Keratinocyte (primary cell): ENCODE measurements at regions not wholly inside any gene's neighbourhood (a gene's known extent, or its start where the extent isn't known, plus 50 kb on each side); places are given as distances from the start of the nearest gene placed in this dataset.

Experiments
- DNase-seq: peaks from one replicate; pipeline ENCODE4 v3.0.0-alpha.2; 2011; ENCODE audit warnings: low read depth, missing footprints, low spot score
- FAIRE-seq: peaks from 2 replicates; lab custom pipeline; 2011; peaks lifted over from hg19 to GRCh38; lab: Jason Lieb, UNC
- H2AFZ ChIP-seq: 2 replicates; pipeline ENCODE4 v1.6.0; 2012; ENCODE audit warnings: low read length, control low read depth, inconsistent platforms; ENCODE audit not compliant: control insufficient read depth
- H3K27ac ChIP-seq: 2 replicates; pipeline ENCODE4 v1.5.1; 2011; ENCODE audit warnings: low read length; ENCODE audit not compliant: control insufficient read depth, insufficient read depth
- H3K27me3 ChIP-seq: 3 replicates; pipeline ENCODE4 v1.6.0; 2011; ENCODE audit warnings: low read length; ENCODE audit not compliant: control insufficient read depth, insufficient read depth; ENCODE audit errors: extremely low read depth
- H3K36me3 ChIP-seq, 2 experiments: 2 replicates in 1 of 2; 3 replicates in 1 of 2; pipeline ENCODE4 v1.5.1; 2011; ENCODE audit warnings: low read length in 2 of 2, mild to moderate bottlenecking in 1 of 2; ENCODE audit not compliant: control insufficient read depth in 2 of 2, insufficient read depth in 2 of 2; ENCODE audit errors: extremely low read depth in 1 of 2
- H3K4me1 ChIP-seq: 3 replicates; pipeline ENCODE4 v1.5.1; 2011; ENCODE audit warnings: low read length; ENCODE audit not compliant: control insufficient read depth, insufficient read depth; ENCODE audit errors: extremely low read depth
- H3K4me2 ChIP-seq: 3 replicates; pipeline ENCODE4 v1.6.0; 2011; ENCODE audit warnings: low read depth, low read length; ENCODE audit not compliant: control insufficient read depth, insufficient read depth; ENCODE audit errors: extremely low read depth
- H3K4me3 ChIP-seq, 3 experiments: fragments of 200-600 bp in 1 of 3; sonication (generic) in 1 of 3; 2 replicates in 2 of 3; 3 replicates in 1 of 3; pipeline ENCODE4 v1.5.1; 2011 to 2016; ENCODE audit warnings: low read length in 3 of 3, mild to moderate bottlenecking in 3 of 3, control low read depth in 2 of 3, inconsistent platforms in 1 of 3, low read depth in 1 of 3, mixed read lengths in 1 of 3, mixed run types in 1 of 3, moderate library complexity in 1 of 3; ENCODE audit not compliant: control insufficient read depth in 2 of 3, insufficient read depth in 2 of 3; ENCODE audit errors: extremely low read depth in 1 of 3
- H3K79me2 ChIP-seq: 2 replicates; pipeline ENCODE4 v1.6.0; 2012; ENCODE audit warnings: low read length; ENCODE audit not compliant: control insufficient read depth, insufficient read depth
- H3K9ac ChIP-seq: 3 replicates; pipeline ENCODE4 v1.6.0; 2011; ENCODE audit warnings: low read length; ENCODE audit not compliant: control insufficient read depth, insufficient read depth; ENCODE audit errors: extremely low read depth
- H3K9me1 ChIP-seq: 3 replicates; pipeline ENCODE4 v1.6.0; 2011; ENCODE audit warnings: low read length; ENCODE audit not compliant: control insufficient read depth, insufficient read depth; ENCODE audit errors: extremely low read depth
- H3K9me3 ChIP-seq: 2 replicates; pipeline ENCODE4 v1.5.1; 2012; ENCODE audit warnings: low read depth, low read length; ENCODE audit not compliant: control insufficient read depth
- H4K20me1 ChIP-seq: 3 replicates; pipeline ENCODE4 v1.6.0; 2011; ENCODE audit warnings: low read length; ENCODE audit not compliant: control insufficient read depth, insufficient read depth; ENCODE audit errors: extremely low read depth
- EZH2 ChIP-seq: IDR thresholded peaks from one replicate; pipeline ENCODE4 v1.6.1; 2012; ENCODE audit warnings: inconsistent platforms, mild to moderate bottlenecking, low read length, moderate library complexity
- dilution Hi-C: fragments of 300-500 bp; cut with MboI; formaldehyde crosslinking; loops from one replicate; pipeline ENCODE4 v1.7.0; 2020; ENCODE audit warnings: low sequenced_read_pairs; ENCODE audit not compliant: extremely low pct_ligation_motif_present
- TF ChIP-seq, protein P1 (sequence below), 3 experiments: IDR thresholded peaks in 1 of 3; conservative IDR thresholded peaks in 1 of 3; optimal IDR thresholded peaks in 1 of 3; 2 replicates in 2 of 3; 3 replicates in 1 of 3; pipeline versions ENCODE3 to v1.5.1; 2011; ENCODE audit warnings: low read length in 3 of 3, mild to moderate bottlenecking in 3 of 3, moderate library complexity in 2 of 3, control low read depth in 1 of 3, inconsistent platforms in 1 of 3; ENCODE audit not compliant: insufficient read depth in 2 of 3; ENCODE audit errors: extremely low read depth in 1 of 3

- Histone ChIP-seq H3K79me2 (no peaks in the 10 kb centered on the region), H3K27me3 (no peaks in the 10 kb centered on the region), H3K36me3 (no peaks in the 10 kb centered on the region), H3K4me1 (peaks cover 43% of the 10 kb centered on the region), H3K9ac (no peak overlapping the region), H3K9me1 (no peaks in the 10 kb centered on the region), H3K4me3 (peak overlapping the region in 2 of 3 experiments; percentile 33 to 36), H3K9me3 (no peaks in the 10 kb centered on the region), H2AFZ (no peak overlapping the region), H3K27ac (no peak overlapping the region), H3K4me2 (peak overlapping the region; percentile 78), H4K20me1 (no peaks in the 10 kb centered on the region)
- TF ChIP-seq, protein P1, sequence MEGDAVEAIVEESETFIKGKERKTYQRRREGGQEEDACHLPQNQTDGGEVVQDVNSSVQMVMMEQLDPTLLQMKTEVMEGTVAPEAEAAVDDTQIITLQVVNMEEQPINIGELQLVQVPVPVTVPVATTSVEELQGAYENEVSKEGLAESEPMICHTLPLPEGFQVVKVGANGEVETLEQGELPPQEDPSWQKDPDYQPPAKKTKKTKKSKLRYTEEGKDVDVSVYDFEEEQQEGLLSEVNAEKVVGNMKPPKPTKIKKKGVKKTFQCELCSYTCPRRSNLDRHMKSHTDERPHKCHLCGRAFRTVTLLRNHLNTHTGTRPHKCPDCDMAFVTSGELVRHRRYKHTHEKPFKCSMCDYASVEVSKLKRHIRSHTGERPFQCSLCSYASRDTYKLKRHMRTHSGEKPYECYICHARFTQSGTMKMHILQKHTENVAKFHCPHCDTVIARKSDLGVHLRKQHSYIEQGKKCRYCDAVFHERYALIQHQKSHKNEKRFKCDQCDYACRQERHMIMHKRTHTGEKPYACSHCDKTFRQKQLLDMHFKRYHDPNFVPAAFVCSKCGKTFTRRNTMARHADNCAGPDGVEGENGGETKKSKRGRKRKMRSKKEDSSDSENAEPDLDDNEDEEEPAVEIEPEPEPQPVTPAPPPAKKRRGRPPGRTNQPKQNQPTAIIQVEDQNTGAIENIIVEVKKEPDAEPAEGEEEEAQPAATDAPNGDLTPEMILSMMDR (optimal IDR thresholded peaks at IDR 0.05 in 1 of 3, IDR thresholded peaks at IDR 0.05 in 1 of 3, conservative IDR thresholded peaks at IDR 0.05 in 1 of 3; ENCODE audit: extremely low read depth in 1 of 3, insufficient read depth in 2 of 3, low read length in 3 of 3): no peak
- dilution Hi-C loops: no loop called here
- FAIRE-seq: peak; percentile 91
- DNase-seq: peak; percentile 48
Measured at GRCh38 chr2:41717839-41718238, 330.0 kb upstream of the PKDCC start.

DNA sequence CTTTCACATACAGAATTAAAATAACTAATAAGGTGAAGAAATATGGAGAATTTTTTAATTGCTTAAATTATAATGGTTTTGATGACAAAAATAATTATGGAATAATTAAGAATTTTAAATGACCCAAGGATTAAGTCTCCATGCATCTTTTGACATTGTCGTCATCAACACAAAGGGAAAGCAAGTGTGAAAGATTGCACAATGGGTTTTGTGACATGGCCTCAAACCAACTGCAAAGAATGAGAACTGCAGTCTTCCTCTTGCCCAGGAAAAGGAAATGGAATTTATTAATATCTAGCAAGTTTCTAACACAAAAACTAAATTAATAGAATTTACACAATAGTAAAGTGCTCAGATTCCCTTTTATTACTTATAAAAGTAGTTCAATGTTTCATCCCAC lies 329.1 kb upstream of the PKDCC start:
- FAIRE-seq (no peak), DNase-seq (no peak)
- Histone ChIP-seq H3K9me1 (no peaks in the 10 kb centered on the region), H3K27me3 (no peaks in the 10 kb centered on the region), H3K4me1 (peaks cover 48% of the 10 kb centered on the region), H2AFZ (no peak overlapping the region), H3K4me3 (no peak overlapping the region), H4K20me1 (no peaks in the 10 kb centered on the region), H3K27ac (no peak overlapping the region), H3K9ac (no peak overlapping the region), H3K36me3 (no peaks in the 10 kb centered on the region), H3K4me2 (no peak overlapping the region), H3K9me3 (no peaks in the 10 kb centered on the region), H3K79me2 (no peaks in the 10 kb centered on the region)
- dilution Hi-C loops: no loop called here
- TF ChIP-seq, protein P1 (optimal IDR thresholded peaks at IDR 0.05 in 1 of 3, IDR thresholded peaks at IDR 0.05 in 1 of 3, conservative IDR thresholded peaks at IDR 0.05 in 1 of 3; ENCODE audit: extremely low read depth in 1 of 3, insufficient read depth in 2 of 3, low read length in 3 of 3): no peak
- TF ChIP-seq EZH2: no peak
